Kidney (tissue), 13 donors: ENCODE measurements at regions not wholly inside any gene's neighbourhood (a gene's known extent, or its start where the extent isn't known, plus 50 kb on each side); places are given as distances from the start of the nearest gene placed in this dataset.

Experiments
- DNase-seq, 5 donors: peaks; one replicate each; pipeline ENCODE4 v3.0.0-alpha.2; 2013 to 2020
- FAIRE-seq: peaks from 2 replicates; lab custom pipeline; 2012; peaks lifted over from hg19 to GRCh38; lab: Jason Lieb, UNC
- H3K27ac ChIP-seq, 2 donors: one replicate each; pipeline ENCODE4 v1.7.0; 2013; ENCODE audit warnings: low read depth in 2 of 2, low read length in 2 of 2, inconsistent platforms in 1 of 2
- H3K27me3 ChIP-seq: one replicate; pipeline ENCODE4 v1.7.1; 2013; ENCODE audit warnings: low read length, inconsistent platforms; ENCODE audit not compliant: control insufficient read depth, insufficient read depth
- H3K36me3 ChIP-seq, 3 donors: one replicate each; pipeline versions ENCODE4 v1.7.0 to v1.7.1; 2013; ENCODE audit warnings: low read length in 3 of 3, control low read depth in 1 of 3, inconsistent platforms in 1 of 3; ENCODE audit not compliant: insufficient read depth in 3 of 3, control insufficient read depth in 2 of 3
- H3K4me1 ChIP-seq, 3 donors: one replicate each; pipeline versions ENCODE4 v1.7.0 to v1.7.1; 2013; ENCODE audit warnings: low read length in 3 of 3, inconsistent platforms in 1 of 3, low read depth in 1 of 3; ENCODE audit not compliant: control insufficient read depth in 2 of 3, insufficient read depth in 2 of 3
- H3K4me3 ChIP-seq, 3 donors: one replicate each; pipeline versions ENCODE4 v1.7.0 to v1.8.1; 2013; ENCODE audit warnings: low read length in 3 of 3, control low read depth in 1 of 3, inconsistent platforms in 1 of 3
- H3K9ac ChIP-seq, 3 donors: one replicate each; pipeline versions ENCODE4 v1.7.0 to v1.7.1; 2013; ENCODE audit warnings: low read length in 3 of 3, control low read depth in 1 of 3, inconsistent platforms in 1 of 3
- H3K9me3 ChIP-seq, 3 donors: one replicate each; pipeline versions ENCODE4 v1.7.0 to v1.7.1; 2013; ENCODE audit warnings: low read length in 3 of 3, control low read depth in 1 of 3, inconsistent platforms in 1 of 3; ENCODE audit not compliant: control insufficient read depth in 2 of 3, insufficient read depth in 1 of 3
- CTCF ChIP-seq: IDR thresholded peaks from 3 replicates; pipeline ENCODE4 v1.5.1; 2012; ENCODE audit warnings: mild to moderate bottlenecking, moderate library complexity, borderline replicate concordance; ENCODE audit not compliant: insufficient read depth; ENCODE audit errors: extremely low read depth
- intact Hi-C: fragments of 100-400 bp; cut with DNase I; formaldehyde crosslinking; loops from one replicate; pipeline ENCODE4 v1.11.1; 2022
- donor health status: control.
- donor health status: control.
- donor health status: control.
- donor health status: control.
- donor health status: control.
- donor health status: DM: yes; HTN: yes; CAD: no.
- donor health status: Normal renal cell carcinoma (clear cell type).

- H3K4me1 ChIP-seq, result no peaks in the 10 kb centered on the region
- H3K36me3 ChIP-seq, result no peaks in the 10 kb centered on the region
- H3K27ac ChIP-seq, result peak overlapping the region in 1 of 2 donors; percentile 69
- H3K9me3 ChIP-seq, result no peaks in the 10 kb centered on the region
- no peak for TF ChIP-seq CTCF
- intact Hi-C loops, result no loop called here
- DNase-seq (no peak), FAIRE-seq (no peak)
- H3K4me3 ChIP-seq, result peak overlapping the region in 2 of 3 donors; percentile 44 to 70
- no peak overlapping the region for H3K9ac ChIP-seq
- H3K27me3 ChIP-seq, result no peaks in the 10 kb centered on the region
Observed at GRCh38 chr4:183588691-183589090, 70.3 kb downstream of the RWDD4 start.

GRCh38 chr4:183589461-183590099 is 69.4 kb downstream of the RWDD4 start:
- DNase-seq (no peak), FAIRE-seq (no peak)
- Histone ChIP-seq H3K4me3 (no peak overlapping the region), H3K9ac (no peak overlapping the region), H3K27ac (no peak overlapping the region), H3K4me1 (no peaks in the 10 kb centered on the region), H3K27me3 (no peaks in the 10 kb centered on the region), H3K36me3 (no peaks in the 10 kb centered on the region), H3K9me3 (no peaks in the 10 kb centered on the region)
- intact Hi-C loops, result no loop called here
- TF ChIP-seq CTCF, result no peak
